Progenitor cell of endocrine pancreas (in vitro differentiated cells): ENCODE measurements at regions not wholly inside any gene's neighbourhood (a gene's known extent, or its start where the extent isn't known, plus 50 kb on each side); places are given as distances from the start of the nearest gene placed in this dataset.
"Not testable (repeated sequence)": the region's sequence is repeated elsewhere in the genome, so short reads cannot be mapped to it uniquely, and the experiment has no call there.

Source experiments
- DNase-seq: peaks from one replicate; pipeline ENCODE4 v3.0.0; 2021; ENCODE audit warnings: low spot score; ENCODE audit not compliant: unreplicated experiment
- H3K27ac Mint-ChIP-seq: 2 replicates; pipeline ENCODE4 v1.8.0; 2021; ENCODE audit warnings: mild to moderate bottlenecking, moderate library complexity, mixed read lengths
- H3K27me3 Mint-ChIP-seq: 2 replicates; pipeline ENCODE4 v1.8.0; 2021; ENCODE audit warnings: mixed read lengths
- H3K36me3 Mint-ChIP-seq: 2 replicates; pipeline ENCODE4 v1.8.0; 2022; ENCODE audit warnings: mixed read lengths; ENCODE audit not compliant: insufficient read depth
- H3K4me1 Mint-ChIP-seq: 2 replicates; pipeline ENCODE4 v1.8.0; 2021; ENCODE audit warnings: low read depth, mixed read lengths
- H3K4me3 Mint-ChIP-seq: 2 replicates; pipeline ENCODE4 v1.8.0; 2021; ENCODE audit warnings: low read depth, mild to moderate bottlenecking, moderate library complexity, mixed read lengths
- H3K9me3 Mint-ChIP-seq: 2 replicates; pipeline ENCODE4 v1.8.0; 2021; ENCODE audit warnings: low read depth, mixed read lengths

- not testable (repeated sequence) for H3K4me3 Mint-ChIP-seq, H3K36me3 Mint-ChIP-seq, DNase-seq
Measured at GRCh38 chr2:111312897-111313607, 192.3 kb downstream of the BCL2L11 start.

DNA sequence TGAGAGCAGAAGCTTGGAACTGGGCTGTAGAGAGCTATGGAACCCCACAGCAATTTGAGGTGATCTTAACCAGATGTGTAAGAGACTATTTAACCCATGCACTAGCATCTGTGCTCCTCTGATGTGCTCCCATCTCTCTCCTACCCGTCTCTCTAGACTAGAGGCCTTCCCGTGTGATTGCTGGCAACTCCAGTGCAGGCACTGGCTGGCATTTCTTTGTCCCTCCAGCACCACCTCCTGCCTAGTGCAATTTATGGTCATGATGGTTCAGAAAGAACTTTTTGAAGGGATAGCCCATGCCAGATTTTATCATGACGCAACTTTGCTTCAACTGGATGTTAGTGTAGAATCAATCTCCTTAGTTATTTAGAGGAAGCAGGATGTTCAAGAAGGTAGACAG is 193.0 kb downstream of the BCL2L11 start:
- H3K27ac Mint-ChIP-seq, H3K36me3 Mint-ChIP-seq, H3K4me3 Mint-ChIP-seq, DNase-seq, H3K4me1 Mint-ChIP-seq, H3K27me3 Mint-ChIP-seq, H3K9me3 Mint-ChIP-seq: not testable (repeated sequence)

More at GRCh38 chr2:111312897-111313607, 192.3 kb downstream of the BCL2L11 start:
- not testable (repeated sequence) for H3K27ac Mint-ChIP-seq, H3K4me1 Mint-ChIP-seq, H3K9me3 Mint-ChIP-seq, H3K27me3 Mint-ChIP-seq

DNA sequence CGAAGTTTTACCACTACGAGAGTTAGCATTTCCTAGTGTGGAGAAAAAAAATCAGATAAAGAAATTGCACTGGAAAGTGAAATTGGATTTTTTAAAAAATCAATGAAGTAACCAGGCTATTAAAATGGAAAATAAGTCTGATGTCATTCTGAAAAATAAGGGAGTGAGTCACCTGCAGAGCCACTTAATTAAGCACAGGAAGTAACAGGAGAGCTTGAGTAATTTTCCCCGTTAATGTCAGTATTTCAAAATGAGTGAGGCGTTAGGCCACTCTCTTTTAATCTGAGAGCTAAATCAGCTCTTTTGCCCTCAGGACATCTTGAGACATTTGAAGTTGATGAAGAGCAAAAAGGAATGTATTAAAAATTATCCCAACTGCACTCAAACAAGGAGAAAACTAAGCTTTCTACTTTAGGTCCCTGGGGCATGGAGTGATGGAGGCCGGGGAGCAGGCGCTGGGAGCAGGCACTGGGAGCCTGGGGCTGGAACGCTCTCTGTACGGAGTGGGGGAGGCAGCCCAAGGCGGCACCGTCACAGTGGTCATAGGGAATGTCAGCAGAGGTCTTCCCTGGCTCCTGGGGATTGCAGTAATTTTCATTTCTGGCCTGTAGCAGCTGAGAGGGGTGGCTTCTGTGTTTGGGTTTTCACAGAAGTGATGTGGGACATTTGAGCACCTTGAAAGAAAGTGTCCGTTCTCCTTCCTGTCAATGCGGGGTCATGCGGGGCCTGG is 194.6 kb downstream of the BCL2L11 start:
- not testable (repeated sequence) for DNase-seq, H3K4me1 Mint-ChIP-seq, H3K36me3 Mint-ChIP-seq, H3K27ac Mint-ChIP-seq, H3K27me3 Mint-ChIP-seq, H3K9me3 Mint-ChIP-seq, H3K4me3 Mint-ChIP-seq

DNA sequence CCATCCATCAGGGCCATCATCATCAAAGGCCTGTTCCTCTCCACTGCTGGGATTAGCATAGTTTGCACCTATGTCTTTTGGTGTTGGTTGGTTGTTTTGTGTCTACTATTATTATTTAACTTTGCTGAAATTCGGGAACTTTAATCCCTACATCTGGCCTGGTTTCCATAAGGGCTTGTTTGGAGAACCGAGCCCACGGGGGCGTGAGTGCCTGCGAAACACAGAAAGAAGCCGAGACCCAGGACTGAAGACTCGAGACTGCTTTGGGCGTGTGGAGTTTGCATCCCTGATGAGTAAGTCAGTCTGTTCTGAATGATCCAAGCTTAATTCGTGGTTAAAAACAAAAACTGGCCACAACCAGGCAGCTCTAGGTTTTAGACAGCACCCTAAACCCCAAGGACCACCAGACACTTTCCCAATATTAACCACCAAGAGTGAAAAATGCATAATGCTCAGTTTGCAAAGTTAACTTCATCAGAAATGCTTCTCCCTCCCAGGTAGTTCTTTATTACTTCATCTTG is 195.6 kb downstream of the BCL2L11 start:
- H3K4me1 Mint-ChIP-seq, H3K27ac Mint-ChIP-seq, H3K27me3 Mint-ChIP-seq, H3K4me3 Mint-ChIP-seq, H3K36me3 Mint-ChIP-seq, DNase-seq, H3K9me3 Mint-ChIP-seq: not testable (repeated sequence)

DNA sequence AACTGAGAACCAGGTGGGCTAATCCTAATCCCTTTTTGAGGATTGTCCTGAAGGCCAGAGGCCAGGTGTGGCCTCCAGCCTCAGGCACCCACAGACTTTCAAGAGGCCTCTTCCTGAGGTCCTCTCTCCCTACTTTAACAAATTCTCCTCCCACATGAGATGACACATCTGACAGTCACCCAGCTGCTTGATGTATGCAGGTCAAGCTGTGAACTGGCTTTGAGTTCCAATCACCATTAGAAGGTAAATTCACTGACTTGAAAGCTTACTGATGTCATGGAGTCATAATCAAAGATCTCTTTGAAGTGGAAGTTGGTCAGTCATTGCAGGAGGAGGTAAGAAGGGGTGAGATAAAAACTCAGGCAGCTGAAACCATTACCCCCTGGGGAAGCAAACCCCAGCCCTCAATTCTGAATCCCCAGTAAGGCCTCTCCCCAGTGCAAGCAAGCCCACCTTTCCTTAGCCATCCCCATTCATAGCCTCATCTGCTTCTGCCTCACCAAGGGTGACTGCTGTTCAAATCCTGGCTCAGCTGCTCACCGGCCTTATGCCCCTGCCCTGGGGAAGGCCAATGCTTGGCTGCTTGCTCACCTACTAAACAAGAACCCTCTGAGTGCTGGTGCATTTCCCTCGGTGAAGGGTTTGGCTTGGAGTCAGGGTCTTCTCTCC is 196.3 kb downstream of the BCL2L11 start:
- H3K9me3 Mint-ChIP-seq, H3K4me1 Mint-ChIP-seq, H3K27ac Mint-ChIP-seq, H3K4me3 Mint-ChIP-seq, H3K36me3 Mint-ChIP-seq, H3K27me3 Mint-ChIP-seq, DNase-seq: not testable (repeated sequence)

DNA sequence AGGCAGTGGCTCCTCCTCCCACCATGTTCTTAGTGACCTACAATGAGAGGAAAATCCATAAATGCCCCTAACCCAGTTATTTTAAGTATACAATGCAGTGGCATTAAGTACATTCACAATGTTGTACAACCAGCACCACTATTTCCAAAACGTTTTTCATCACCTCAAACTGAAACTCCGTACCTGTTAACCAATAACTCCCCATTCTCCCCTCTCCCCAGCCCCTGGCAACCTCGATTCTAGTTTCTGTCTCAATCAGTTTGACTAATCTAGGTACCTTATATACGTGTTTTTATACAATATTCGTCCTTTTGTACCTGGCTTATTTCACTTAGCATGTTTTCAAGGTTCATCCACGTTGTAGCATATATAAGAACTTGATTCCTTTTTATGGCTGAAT is 198.8 kb downstream of the BCL2L11 start:
- not testable (repeated sequence) for H3K4me1 Mint-ChIP-seq, DNase-seq, H3K27ac Mint-ChIP-seq, H3K27me3 Mint-ChIP-seq, H3K4me3 Mint-ChIP-seq, H3K9me3 Mint-ChIP-seq, H3K36me3 Mint-ChIP-seq

GRCh38 chr2:111320264-111320663 is 199.6 kb downstream of the BCL2L11 start:
- H3K4me3 Mint-ChIP-seq, H3K27me3 Mint-ChIP-seq, H3K27ac Mint-ChIP-seq, DNase-seq, H3K4me1 Mint-ChIP-seq, H3K36me3 Mint-ChIP-seq, H3K9me3 Mint-ChIP-seq: not testable (repeated sequence)

GRCh38 chr2:111320965-111321364 is 200.3 kb downstream of the BCL2L11 start:
- H3K36me3 Mint-ChIP-seq, H3K4me1 Mint-ChIP-seq, H3K9me3 Mint-ChIP-seq, H3K27ac Mint-ChIP-seq, H3K27me3 Mint-ChIP-seq, H3K4me3 Mint-ChIP-seq, DNase-seq: not testable (repeated sequence)

DNA sequence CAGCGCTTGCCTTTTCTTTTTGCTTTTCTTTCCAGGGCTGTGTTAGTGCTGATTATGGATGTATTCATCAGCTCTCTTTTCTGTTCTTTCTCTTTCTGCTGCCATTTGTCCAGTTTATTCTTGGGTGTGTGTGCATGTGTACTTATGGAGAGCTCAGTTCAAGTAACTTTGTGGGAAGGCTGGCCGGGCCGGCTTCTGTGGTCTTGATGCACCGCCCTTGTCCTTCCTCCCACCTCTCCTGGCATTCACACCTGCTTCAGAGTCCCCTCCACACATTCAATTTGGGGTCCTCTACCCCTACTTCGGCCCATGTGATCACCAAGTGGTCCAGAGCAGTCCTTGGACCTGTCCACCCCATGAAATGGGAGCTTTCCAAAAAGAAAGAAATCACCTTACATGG is 202.7 kb downstream of the BCL2L11 start:
- H3K27me3 Mint-ChIP-seq, H3K4me3 Mint-ChIP-seq, DNase-seq, H3K9me3 Mint-ChIP-seq, H3K27ac Mint-ChIP-seq, H3K4me1 Mint-ChIP-seq, H3K36me3 Mint-ChIP-seq: not testable (repeated sequence)

GRCh38 chr2:111327726-111328125 is 207.0 kb downstream of the BCL2L11 start:
- not testable (repeated sequence) for H3K9me3 Mint-ChIP-seq, H3K36me3 Mint-ChIP-seq, H3K27me3 Mint-ChIP-seq, H3K27ac Mint-ChIP-seq, H3K4me3 Mint-ChIP-seq, H3K4me1 Mint-ChIP-seq, DNase-seq

GRCh38 chr2:111329309-111329708 is 208.6 kb downstream of the BCL2L11 start:
- H3K27me3 Mint-ChIP-seq, H3K4me1 Mint-ChIP-seq, DNase-seq, H3K27ac Mint-ChIP-seq, H3K4me3 Mint-ChIP-seq, H3K9me3 Mint-ChIP-seq, H3K36me3 Mint-ChIP-seq: not testable (repeated sequence)

DNA sequence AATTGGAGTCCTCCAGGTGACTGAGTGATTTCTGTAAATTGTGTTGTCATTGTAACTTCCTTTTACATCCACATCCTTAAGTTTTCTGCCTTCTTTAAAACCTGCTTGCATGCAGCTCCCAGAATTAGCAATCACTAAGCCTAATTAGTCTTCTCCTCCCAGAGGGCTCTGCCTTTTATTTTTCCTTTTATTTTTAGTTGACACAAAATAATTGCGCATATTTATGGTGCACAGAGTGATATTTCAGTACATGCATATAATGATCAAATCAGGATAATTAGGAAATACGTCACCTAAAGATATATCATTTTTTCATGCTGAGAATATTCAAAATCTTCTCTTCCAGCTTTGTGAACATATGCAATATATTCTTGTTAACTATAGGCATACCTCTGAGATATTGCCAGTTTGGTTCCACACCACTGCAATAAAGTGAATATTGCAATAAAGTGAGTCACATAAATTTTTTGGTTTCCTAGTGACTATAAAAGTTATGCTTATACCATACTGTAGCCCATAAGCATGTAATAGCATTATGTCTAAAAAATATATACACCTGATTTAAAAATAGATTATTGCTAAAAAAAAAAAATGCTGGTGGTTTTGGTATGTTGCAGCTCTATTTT is 210.5 kb downstream of the BCL2L11 start:
- not testable (repeated sequence) for H3K9me3 Mint-ChIP-seq, H3K4me1 Mint-ChIP-seq, H3K4me3 Mint-ChIP-seq, H3K36me3 Mint-ChIP-seq, H3K27ac Mint-ChIP-seq, H3K27me3 Mint-ChIP-seq, DNase-seq
